OCI-LY3 (cell line): ENCODE measurements at regions not wholly inside any gene's neighbourhood (a gene's known extent, or its start where the extent isn't known, plus 50 kb on each side); places are given as distances from the start of the nearest gene placed in this dataset.

ENCODE experiments used
- CTCF ChIP-seq: fragments of 200-600, 300-600 bp; sonication (generic); IDR thresholded peaks from 2 replicates; pipeline ENCODE4 v1.5.1; 2014; ENCODE audit warnings: antibody characterized with exemption, low read length, low read depth
- EZH2phosphoT487 ChIP-seq: fragments of 200-600 bp; shearing (Covaris generic); IDR thresholded peaks from 2 replicates; pipeline ENCODE4 v1.6.1; 2018; ENCODE audit warnings: antibody characterized with exemption, mixed run types, low read depth

- no peak for TF ChIP-seq CTCF
- TF ChIP-seq EZH2phosphoT487 = no peak
These were observed 258.8 kb upstream of the GBE1 start for GRCh38 chr3:82020282-82020681.
